Spleen (tissue), 11 donors: ENCODE measurements at regions not wholly inside any gene's neighbourhood (a gene's known extent, or its start where the extent isn't known, plus 50 kb on each side); places are given as distances from the start of the nearest gene placed in this dataset.

ENCODE experiments used
- DNase-seq: peaks from one replicate; pipeline ENCODE4 v3.0.0-alpha.2; 2020
- H3K27ac ChIP-seq, 8 donors: fragments of 200-600 bp; sonication (generic) in 7 of 8; 1 replicate in 4 of 8; 2 replicates in 4 of 8; pipeline versions ENCODE4 v1.5.0 to v1.8.0; 2016 to 2021; ENCODE audit warnings: inconsistent platforms in 4 of 8, mild to moderate bottlenecking in 4 of 8, moderate library complexity in 1 of 8
- H3K27me3 ChIP-seq, 7 donors: fragments of 200-600 bp; sonication (generic) in 6 of 7; replicated peaks in 1 of 7; 1 replicate in 4 of 7; 2 replicates in 3 of 7; pipeline versions ENCODE4 v1.5.0 to v1.8.0; 2016 to 2021; ENCODE audit warnings: inconsistent platforms in 3 of 7, mild to moderate bottlenecking in 1 of 7
- H3K36me3 ChIP-seq, 6 donors: fragments of 200-600 bp; sonication (generic) in 5 of 6; 1 replicate in 4 of 6; 2 replicates in 2 of 6; pipeline versions ENCODE4 v1.5.0 to v1.8.0; 2016 to 2021; ENCODE audit warnings: inconsistent platforms in 2 of 6
- H3K4me1 ChIP-seq, 6 donors: fragments of 200-600 bp; sonication (generic) in 5 of 6; 1 replicate in 3 of 6; 2 replicates in 3 of 6; pipeline versions ENCODE4 v1.5.0 to v1.8.0; 2016 to 2021; ENCODE audit warnings: inconsistent platforms in 3 of 6
- H3K4me3 ChIP-seq, 8 donors: fragments of 200-600 bp; sonication (generic) in 7 of 8; 1 replicate in 4 of 8; 2 replicates in 4 of 8; pipeline versions ENCODE4 v1.5.0 to v1.8.0; 2016 to 2021; ENCODE audit warnings: inconsistent platforms in 4 of 8, mild to moderate bottlenecking in 4 of 8, moderate library complexity in 2 of 8
- H3K9me3 ChIP-seq, 8 donors: fragments of 200-600 bp; sonication (generic) in 7 of 8; 1 replicate in 4 of 8; 2 replicates in 4 of 8; pipeline versions ENCODE4 v1.5.0 to v1.8.0; 2016 to 2021; ENCODE audit warnings: inconsistent platforms in 4 of 8
- POLR2A ChIP-seq, 3 donors: fragments of 450-650 bp; IDR thresholded peaks; one replicate each; pipeline ENCODE4 v1.5.1; 2017; ENCODE audit warnings: antibody characterized with exemption in 3 of 3, mild to moderate bottlenecking in 1 of 3
- POLR2AphosphoS5 ChIP-seq, 3 donors: sonication (generic); formaldehyde crosslinking; IDR thresholded peaks; one replicate each; pipeline ENCODE4 v1.5.1; 2017; ENCODE audit warnings: antibody characterized with exemption in 3 of 3
- WGBS, 5 donors: extraction: QIAGEN DNeasy Blood & Tissue Kit in 3 of 5; methylation state at CpG; one replicate each; pipeline versions ENCODE4 v1.1.5 to v1.1.7; 2013 to 2018; 5-methylcytosine and 5-hydroxymethylcytosine counted together
- intact Hi-C: fragments of 100-400 bp; cut with DNase I; formaldehyde crosslinking; loops from one replicate; pipeline ENCODE4 v1.15.0; 2023; ENCODE audit warnings: low total_unique reads
- TF ChIP-seq, protein P1 (sequence below), 11 experiments: fragments of 200-600 bp in 7 of 11; fragments of 450-650 bp in 4 of 11; sonication (generic) in 4 of 11; IDR thresholded peaks in 8 of 11; conservative IDR thresholded peaks in 3 of 11; 1 replicate in 7 of 11; 2 replicates in 4 of 11; pipeline versions ENCODE4 v1.4.0 to v1.8.0; 2016 to 2021; ENCODE audit warnings: antibody characterized with exemption in 11 of 11, inconsistent platforms in 4 of 11, mild to moderate bottlenecking in 1 of 11
- donor health status: healthy with polysubstance abuse.
- donor health status: DM: no; HTN: no; CAD: no; lungs with moderate emphysema.
- donor health status: DM: no; HTN: no; CAD: no.
- donor health status: Bipolar disorder and iron deficiency.
- donor health status: healthy.
- donor health status: DM: no; HTN: no; CAD: no.
- donor health status: DM: yes; HTN: yes; CAD: no.

DNA sequence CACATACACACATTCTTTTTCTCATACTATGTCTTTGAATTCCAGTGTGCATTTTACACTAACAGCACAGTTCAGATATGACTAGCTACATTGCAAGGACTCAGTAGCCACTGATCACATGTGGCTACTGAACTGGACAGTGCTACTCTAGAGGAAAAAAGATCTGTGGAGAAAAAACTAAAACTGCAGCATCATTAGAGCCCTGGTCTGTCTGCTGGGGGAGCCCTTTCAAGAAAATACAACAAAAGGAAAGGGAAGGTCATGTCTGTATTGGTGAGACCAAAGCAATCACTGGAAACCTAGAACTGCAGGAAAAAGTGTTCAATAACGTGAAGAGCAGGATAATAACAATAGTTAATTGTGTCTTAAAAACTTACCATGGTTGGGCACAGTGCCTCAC, 132.3 kb upstream of the JARID2 start:
- intact Hi-C loops: no loop called here

DNA sequence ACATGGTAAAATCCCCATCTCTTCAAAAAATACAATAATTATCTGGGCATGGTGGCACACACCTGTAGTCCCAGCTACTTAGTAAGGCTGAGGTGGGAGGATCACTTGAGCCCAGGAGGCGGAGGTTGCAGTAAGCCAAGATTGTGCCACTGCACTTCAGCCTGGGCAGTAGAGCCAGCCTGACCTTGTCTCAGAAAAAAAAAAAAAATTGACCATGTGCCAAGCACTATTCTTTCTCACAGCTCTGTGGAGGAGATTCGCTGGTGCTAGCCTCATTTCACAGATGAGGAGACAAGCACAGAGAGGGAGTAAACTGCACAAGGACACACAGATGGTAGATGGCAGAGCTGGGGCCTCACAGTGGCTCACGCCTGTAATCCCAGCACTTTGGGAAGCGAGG, 131.8 kb upstream of the JARID2 start:
- 80 to 84% (median 83%) methylated on average over 4 of the region's 4 CpGs for WGBS, 5 donors
- Histone ChIP-seq H3K27me3 (no peaks in the 10 kb centered on the region), H3K9me3 (no peaks in the 10 kb centered on the region), H3K36me3 (no peaks in the 10 kb centered on the region), H3K4me1 (peaks cover 0 to 4% (median 0%) of the 10 kb centered on the region in 6 donors), H3K4me3 (no peak overlapping the region), H3K27ac (no peak overlapping the region)
- no peak for DNase-seq
- intact Hi-C loops: no loop called here
- TF ChIP-seq POLR2A (IDR thresholded peaks at IDR 0.05) (no peak), POLR2AphosphoS5 (IDR thresholded peaks at IDR 0.05) (no peak)
- TF ChIP-seq, protein P1, sequence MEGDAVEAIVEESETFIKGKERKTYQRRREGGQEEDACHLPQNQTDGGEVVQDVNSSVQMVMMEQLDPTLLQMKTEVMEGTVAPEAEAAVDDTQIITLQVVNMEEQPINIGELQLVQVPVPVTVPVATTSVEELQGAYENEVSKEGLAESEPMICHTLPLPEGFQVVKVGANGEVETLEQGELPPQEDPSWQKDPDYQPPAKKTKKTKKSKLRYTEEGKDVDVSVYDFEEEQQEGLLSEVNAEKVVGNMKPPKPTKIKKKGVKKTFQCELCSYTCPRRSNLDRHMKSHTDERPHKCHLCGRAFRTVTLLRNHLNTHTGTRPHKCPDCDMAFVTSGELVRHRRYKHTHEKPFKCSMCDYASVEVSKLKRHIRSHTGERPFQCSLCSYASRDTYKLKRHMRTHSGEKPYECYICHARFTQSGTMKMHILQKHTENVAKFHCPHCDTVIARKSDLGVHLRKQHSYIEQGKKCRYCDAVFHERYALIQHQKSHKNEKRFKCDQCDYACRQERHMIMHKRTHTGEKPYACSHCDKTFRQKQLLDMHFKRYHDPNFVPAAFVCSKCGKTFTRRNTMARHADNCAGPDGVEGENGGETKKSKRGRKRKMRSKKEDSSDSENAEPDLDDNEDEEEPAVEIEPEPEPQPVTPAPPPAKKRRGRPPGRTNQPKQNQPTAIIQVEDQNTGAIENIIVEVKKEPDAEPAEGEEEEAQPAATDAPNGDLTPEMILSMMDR (IDR thresholded peaks at IDR 0.05 in 8 of 11, conservative IDR thresholded peaks at IDR 0.05 in 3 of 11): no peak

More for the DNA sequence above, 132.3 kb upstream of the JARID2 start:
- WGBS, 5 donors: 62 to 92% (median 68%) methylated on average over 1 of the region's 1 CpG
- H3K36me3 ChIP-seq: no peaks in the 10 kb centered on the region
- H3K9me3 ChIP-seq: no peaks in the 10 kb centered on the region
- DNase-seq: no peak
- no peak overlapping the region for H3K27ac ChIP-seq
- H3K4me3 ChIP-seq: no peak overlapping the region
- no peaks in the 10 kb centered on the region for H3K27me3 ChIP-seq
- peaks cover 0 to 8% (median 0%) of the 10 kb centered on the region in 6 donors for H3K4me1 ChIP-seq
- TF ChIP-seq POLR2A (IDR thresholded peaks at IDR 0.05): no peak
- TF ChIP-seq, protein P1 (IDR thresholded peaks at IDR 0.05 in 8 of 11, conservative IDR thresholded peaks at IDR 0.05 in 3 of 11): no peak
- TF ChIP-seq POLR2AphosphoS5 (IDR thresholded peaks at IDR 0.05): no peak

DNA sequence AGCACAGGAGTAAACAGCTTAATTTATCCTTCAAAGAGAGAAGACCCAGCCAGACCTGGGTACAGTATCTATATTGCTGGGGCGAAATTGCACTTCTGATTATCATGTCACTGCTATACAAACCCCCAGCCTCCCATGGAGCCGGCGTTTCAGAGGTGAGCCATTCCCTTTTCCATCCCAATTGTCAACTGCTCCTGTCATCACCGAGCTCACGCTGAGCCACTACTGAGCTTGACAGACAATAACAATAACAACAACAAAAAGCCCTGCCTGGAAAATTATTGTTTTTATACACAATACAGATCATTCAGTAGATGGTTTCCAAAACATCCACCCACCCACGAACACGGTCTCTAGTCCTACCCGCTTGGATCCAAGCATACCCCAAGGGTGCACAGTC, 129.0 kb upstream of the JARID2 start:
- Histone ChIP-seq H3K27me3 (no peaks in the 10 kb centered on the region), H3K4me3 (no peak overlapping the region), H3K36me3 (no peaks in the 10 kb centered on the region), H3K27ac (no peak overlapping the region), H3K9me3 (no peaks in the 10 kb centered on the region), H3K4me1 (no peaks in the 10 kb centered on the region)
- intact Hi-C loops: no loop called here
- WGBS, 5 donors: 88 to 93% (median 91%) methylated on average over 8 of the region's 8 CpGs
- DNase-seq: no peak
- TF ChIP-seq POLR2AphosphoS5 (IDR thresholded peaks at IDR 0.05) (no peak), POLR2A (IDR thresholded peaks at IDR 0.05) (no peak)
- TF ChIP-seq, protein P1 (IDR thresholded peaks at IDR 0.05 in 8 of 11, conservative IDR thresholded peaks at IDR 0.05 in 3 of 11): no peak

DNA sequence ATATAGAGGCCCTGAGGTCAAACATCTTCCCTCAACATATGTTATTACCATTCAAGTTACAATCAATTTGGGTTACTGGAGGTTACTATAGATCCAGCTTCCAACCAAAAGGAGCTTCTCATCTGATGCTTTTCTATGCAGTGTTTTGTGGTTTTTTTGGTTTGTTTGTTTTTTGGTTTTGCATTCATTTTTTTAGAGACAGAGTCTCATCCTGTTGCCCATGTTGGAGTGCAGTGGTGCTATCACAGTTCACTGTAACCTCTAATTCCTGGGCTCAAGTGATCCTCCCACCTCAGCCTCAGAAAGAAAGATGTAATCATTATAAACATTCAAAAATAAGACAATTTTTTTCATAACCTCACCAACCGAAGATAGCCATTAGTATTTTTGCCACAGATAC, 124.4 kb upstream of the JARID2 start:
- no peak for DNase-seq
- no peak overlapping the region for H3K27ac ChIP-seq
- H3K4me3 ChIP-seq: no peak overlapping the region
- H3K27me3 ChIP-seq: no peaks in the 10 kb centered on the region
- intact Hi-C loops: no loop called here
- no peak for TF ChIP-seq POLR2AphosphoS5 (IDR thresholded peaks at IDR 0.05)
- TF ChIP-seq, protein P1 (IDR thresholded peaks at IDR 0.05 in 8 of 11, conservative IDR thresholded peaks at IDR 0.05 in 3 of 11): no peak
- no peak for TF ChIP-seq POLR2A (IDR thresholded peaks at IDR 0.05)
- no peaks in the 10 kb centered on the region for H3K9me3 ChIP-seq
- 86 to 97% (median 91%) methylated on average over 1 of the region's 1 CpG for WGBS, 5 donors
- no peaks in the 10 kb centered on the region for H3K4me1 ChIP-seq
- H3K36me3 ChIP-seq: no peaks in the 10 kb centered on the region
